Right cardiac atrium (tissue), 5 donors: ENCODE measurements at regions not wholly inside any gene's neighbourhood (a gene's known extent, or its start where the extent isn't known, plus 50 kb on each side); places are given as distances from the start of the nearest gene placed in this dataset.

Experiments
- ATAC-seq, 2 donors: fragments of 200-7000 bp; cut with Tn5 transposase; one replicate each; pipeline versions ENCODE4 v1.8.0 to v1.9.1; 2020; ENCODE audit warnings: moderate library complexity in 2 of 2, mild to moderate bottlenecking in 1 of 2
- DNase-seq, 3 donors: peaks; one replicate each; pipeline ENCODE4 v3.0.0-alpha.2; 2020
- H3K27ac ChIP-seq: one replicate; pipeline ENCODE4 v1.5.1; 2013; ENCODE audit warnings: mild to moderate bottlenecking, low read length, control low read depth, moderate library complexity
- H3K27me3 ChIP-seq: one replicate; pipeline ENCODE4 v1.6.1; 2013; ENCODE audit not compliant: control insufficient read depth, insufficient read depth
- H3K4me1 ChIP-seq: one replicate; pipeline ENCODE4 v1.6.1; 2013; ENCODE audit warnings: low read length; ENCODE audit not compliant: control insufficient read depth, insufficient read depth
- H3K4me3 ChIP-seq: one replicate; pipeline ENCODE4 v1.5.1; 2013; ENCODE audit warnings: low read length, control low read depth
- H3K9me3 ChIP-seq: one replicate; pipeline ENCODE4 v1.6.1; 2013; ENCODE audit warnings: low read length; ENCODE audit not compliant: control insufficient read depth
- WGBS: extraction: QIAGEN DNeasy Blood & Tissue Kit; methylation state at CpG from one replicate; pipeline ENCODE4 v1.1.7; 2013; 5-methylcytosine and 5-hydroxymethylcytosine counted together
- intact Hi-C, 4 donors: fragments of 100-400 bp; cut with DNase I; formaldehyde crosslinking; loops; one replicate each; pipeline versions ENCODE4 v1.11.0 to v1.14.0; 2022 to 2023
- donor health status: healthy with polysubstance abuse.
- donor health status: DM: no; HTN: yes; CAD: no.
- donor health status: DM: no; HTN: no; CAD: no.
- donor health status: DM: no; HTN: yes; CAD: no; lungs with severe emphysema.
- donor health status: DM: yes; HTN: yes; CAD: no.

DNA sequence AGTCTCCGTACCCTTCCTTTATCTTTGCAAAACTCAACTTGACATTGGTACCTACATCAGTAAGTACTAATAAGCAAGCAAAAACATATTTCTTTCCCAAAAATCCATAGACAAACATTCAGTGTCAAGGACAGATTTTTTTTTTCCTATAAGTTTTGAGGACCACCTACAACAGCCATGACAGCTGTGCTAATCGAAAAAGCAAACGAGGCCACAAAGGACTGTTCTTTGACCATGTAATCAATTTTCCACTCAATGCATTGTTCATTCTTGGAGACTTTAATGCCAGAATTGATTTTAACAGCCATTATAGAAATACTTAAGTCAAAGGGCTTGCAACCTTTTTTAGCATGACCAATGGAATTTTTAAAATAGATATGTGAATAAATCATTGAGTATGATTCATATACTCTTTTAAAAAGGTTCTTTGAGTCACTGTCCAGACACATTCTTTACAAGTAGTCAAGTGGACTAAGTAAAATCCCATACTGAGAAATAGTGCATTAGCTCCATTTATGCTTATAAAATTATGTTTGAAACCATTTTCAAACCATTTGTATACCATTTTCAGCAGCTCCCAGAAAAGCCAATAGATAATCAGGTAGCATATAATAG is 323.9 kb downstream of the MZT1 start:
- DNase-seq, result no peak
- Histone ChIP-seq H3K9me3 (no peaks in the 10 kb centered on the region), H3K27me3 (no peaks in the 10 kb centered on the region), H3K4me3 (no peak overlapping the region), H3K4me1 (no peaks in the 10 kb centered on the region), H3K27ac (no peak overlapping the region)
- WGBS, result 80% methylated on average over 3 of the region's 3 CpGs
- intact Hi-C loops, result no loop called here
- no peak for ATAC-seq

DNA sequence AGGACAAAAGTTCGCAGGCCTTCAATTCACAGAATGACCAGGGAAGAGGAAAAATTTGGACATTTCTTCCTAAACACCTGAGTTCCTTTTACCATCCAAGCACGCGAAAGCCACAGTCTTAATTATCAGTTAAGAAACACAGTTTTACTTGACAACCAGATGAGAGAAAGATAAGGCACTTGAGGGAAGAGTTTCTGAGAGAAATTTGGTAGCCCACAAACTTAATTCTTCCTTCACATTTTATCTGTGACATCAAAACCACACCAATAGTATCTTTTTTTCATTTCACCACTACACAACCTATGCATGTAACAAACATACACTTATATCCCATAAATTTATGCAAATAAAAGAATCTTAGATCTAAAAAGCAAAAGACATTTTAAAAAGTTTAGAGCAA is 326.6 kb downstream of the MZT1 start:
- Histone ChIP-seq H3K4me3 (no peak overlapping the region), H3K27ac (no peak overlapping the region), H3K4me1 (no peaks in the 10 kb centered on the region), H3K9me3 (no peaks in the 10 kb centered on the region), H3K27me3 (no peaks in the 10 kb centered on the region)
- WGBS, result 87% methylated on average over 3 of the region's 3 CpGs
- intact Hi-C loops, result no loop called here
- no peak for ATAC-seq
- DNase-seq, result no peak

DNA sequence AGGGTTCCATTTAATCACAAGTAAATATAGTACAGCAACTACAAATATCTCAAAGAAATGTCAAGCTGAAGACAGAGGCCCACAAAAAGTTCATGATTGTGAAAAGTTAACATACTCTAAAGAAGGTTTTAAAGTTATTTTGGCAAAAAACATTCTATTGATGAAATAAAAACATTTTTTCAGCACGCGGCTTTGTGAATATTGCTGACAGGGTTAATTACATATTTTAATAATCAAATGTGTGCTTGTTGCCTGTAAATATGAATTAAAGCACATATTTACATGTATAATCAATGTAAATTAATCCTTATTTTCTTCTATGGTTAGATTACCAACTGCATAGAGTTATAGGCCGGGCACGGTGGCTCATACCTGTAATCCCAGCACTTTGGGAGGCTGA is 328.1 kb downstream of the MZT1 start:
- DNase-seq (no peak), ATAC-seq (no peak)
- no peaks in the 10 kb centered on the region for H3K9me3 ChIP-seq
- WGBS, result 94% methylated on average over 4 of the region's 4 CpGs
- no peaks in the 10 kb centered on the region for H3K4me1 ChIP-seq
- intact Hi-C loops, result no loop called here
- no peaks in the 10 kb centered on the region for H3K27me3 ChIP-seq
- H3K4me3 ChIP-seq, result no peak overlapping the region
- no peak overlapping the region for H3K27ac ChIP-seq

DNA sequence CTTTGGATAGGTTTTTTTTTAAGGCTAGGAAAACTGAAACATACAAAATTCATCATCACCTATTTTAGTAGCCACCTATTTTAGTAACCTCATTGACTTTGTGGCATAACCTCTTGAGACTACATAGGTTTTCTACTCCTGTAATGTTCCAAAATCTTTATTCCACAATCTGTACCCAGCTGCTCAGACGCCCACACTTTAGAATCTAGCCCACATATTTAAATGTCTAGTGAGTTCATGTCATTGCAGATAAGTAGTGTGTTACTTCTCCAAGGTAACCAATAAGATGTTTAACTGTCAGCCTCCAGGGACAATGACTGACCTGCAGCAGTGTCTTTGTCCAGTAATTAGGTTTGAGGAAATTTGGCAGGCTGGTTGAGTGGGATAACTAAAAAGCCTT is 330.2 kb downstream of the MZT1 start:
- no peak overlapping the region for H3K4me3 ChIP-seq
- no peaks in the 10 kb centered on the region for H3K27me3 ChIP-seq
- DNase-seq, result no peak
- 70% methylated on average over 1 of the region's 1 CpG for WGBS
- no peak overlapping the region for H3K27ac ChIP-seq
- H3K9me3 ChIP-seq, result no peaks in the 10 kb centered on the region
- intact Hi-C loops, result no loop called here
- no peak for ATAC-seq
- H3K4me1 ChIP-seq, result no peaks in the 10 kb centered on the region

DNA sequence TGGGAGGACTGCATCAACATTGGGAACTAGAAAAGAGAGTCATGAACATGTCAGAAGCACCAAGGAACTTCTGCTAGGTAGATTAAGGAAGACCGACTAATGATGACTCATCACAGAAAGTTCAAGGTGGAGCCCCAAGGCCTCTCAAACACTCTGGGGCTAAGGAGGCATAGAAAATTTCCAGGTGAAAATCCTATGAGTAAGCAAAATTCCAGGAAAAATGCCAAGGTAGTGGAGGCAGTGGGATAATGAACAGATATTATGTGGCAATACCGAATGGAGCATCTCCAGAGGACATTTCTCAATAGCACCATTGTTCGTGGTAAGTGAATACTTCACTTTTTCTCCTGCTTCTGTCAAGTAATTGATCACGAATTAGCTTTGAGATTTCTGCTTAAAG is 336.5 kb downstream of the MZT1 start:
- 87% methylated on average over 4 of the region's 4 CpGs for WGBS
- ATAC-seq, result no peak
- no peak for DNase-seq
- Histone ChIP-seq H3K27me3 (no peaks in the 10 kb centered on the region), H3K4me1 (no peaks in the 10 kb centered on the region), H3K4me3 (no peak overlapping the region), H3K9me3 (no peaks in the 10 kb centered on the region), H3K27ac (no peak overlapping the region)
- intact Hi-C loops, result no loop called here

DNA sequence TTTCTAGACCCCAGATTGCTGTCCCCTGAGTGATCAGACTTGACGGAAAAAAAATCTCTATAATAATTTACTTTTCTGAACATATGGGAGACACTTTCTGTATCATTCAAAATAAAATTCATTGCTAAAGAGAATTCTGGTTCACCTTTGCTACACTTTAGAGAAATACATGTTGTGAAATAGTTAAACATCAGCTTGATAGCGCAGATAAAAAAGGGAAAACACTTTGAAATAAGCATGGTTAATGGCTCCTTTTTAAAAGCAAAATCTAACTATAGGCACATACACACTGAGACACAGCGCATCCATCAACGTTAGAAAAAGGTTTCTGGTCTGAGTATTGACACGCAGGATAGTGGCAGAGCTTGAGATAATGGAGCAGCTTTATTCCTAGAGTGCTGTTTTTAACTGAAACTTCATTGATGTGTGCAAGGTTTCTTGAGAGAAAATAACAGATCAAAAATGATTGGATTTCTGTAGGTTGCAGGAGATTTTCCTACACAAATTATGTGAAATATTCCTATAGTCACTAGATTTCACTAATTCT is 341.2 kb downstream of the MZT1 start:
- no peak for ATAC-seq
- Histone ChIP-seq H3K27me3 (no peaks in the 10 kb centered on the region), H3K9me3 (no peaks in the 10 kb centered on the region), H3K4me1 (no peaks in the 10 kb centered on the region), H3K27ac (no peak overlapping the region), H3K4me3 (no peak overlapping the region)
- DNase-seq, result no peak
- intact Hi-C loops, result no loop called here
- WGBS, result 83% methylated on average over 5 of the region's 5 CpGs

DNA sequence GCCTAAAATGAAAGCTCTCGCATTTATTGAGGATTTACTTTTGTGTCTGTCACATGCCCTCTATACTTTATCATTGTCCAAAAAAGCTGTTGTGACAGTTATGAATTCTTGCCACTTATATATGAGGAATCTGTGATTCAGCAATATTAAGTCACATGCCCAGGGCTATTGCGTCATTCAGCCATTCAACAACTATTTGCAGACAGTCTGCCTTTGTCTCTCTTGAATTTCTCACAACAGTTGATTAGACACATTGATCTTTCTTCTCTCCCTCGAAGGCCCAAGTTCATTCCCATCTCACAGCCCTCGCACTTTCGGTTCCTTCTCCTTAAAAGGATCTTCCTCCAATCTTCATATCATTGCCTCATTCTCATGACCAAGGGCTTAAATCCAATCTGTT is 342.6 kb downstream of the MZT1 start:
- intact Hi-C loops, result no loop called here
- WGBS, result 85% methylated on average over 5 of the region's 5 CpGs
- no peaks in the 10 kb centered on the region for H3K27me3 ChIP-seq
- H3K9me3 ChIP-seq, result no peaks in the 10 kb centered on the region
- H3K4me3 ChIP-seq, result no peak overlapping the region
- DNase-seq (peak in 1 of 3 donors; percentile 9), ATAC-seq (no peak)
- H3K4me1 ChIP-seq, result no peaks in the 10 kb centered on the region
- no peak overlapping the region for H3K27ac ChIP-seq

DNA sequence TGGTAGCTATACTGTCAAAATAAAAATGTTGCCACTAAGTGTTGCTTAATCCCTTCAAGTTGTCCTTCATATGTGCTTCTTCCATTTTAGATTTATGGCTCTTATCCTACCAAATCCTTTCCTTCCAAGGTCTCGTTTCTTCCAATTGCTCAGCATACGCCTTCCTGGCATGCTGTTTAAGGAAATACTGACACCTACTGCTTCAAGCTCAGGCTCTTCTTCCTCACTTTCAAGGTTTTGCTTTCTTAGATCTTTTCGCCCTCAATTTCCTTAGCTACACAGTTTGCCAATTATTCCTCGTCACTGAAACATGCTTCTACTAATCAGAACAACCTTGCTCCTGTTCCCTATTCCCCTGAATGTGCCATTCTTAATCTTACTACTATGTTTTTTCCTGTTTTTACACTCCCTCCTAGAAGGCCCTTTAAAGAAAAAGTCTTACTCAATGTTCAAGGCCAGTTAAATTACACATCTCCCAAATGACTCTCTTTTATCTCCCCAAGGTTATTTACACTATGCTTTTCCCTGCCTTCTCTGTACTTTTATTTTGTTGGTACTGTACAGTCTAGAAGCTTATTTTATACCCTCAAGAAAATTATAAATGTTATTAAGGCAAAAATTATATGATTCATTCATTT is 343.1 kb downstream of the MZT1 start:
- Histone ChIP-seq H3K4me1 (no peaks in the 10 kb centered on the region), H3K9me3 (no peaks in the 10 kb centered on the region), H3K27me3 (no peaks in the 10 kb centered on the region), H3K27ac (no peak overlapping the region), H3K4me3 (no peak overlapping the region)
- DNase-seq (no peak), ATAC-seq (no peak)
- WGBS, result 52% methylated on average over 4 of the region's 4 CpGs
- intact Hi-C loops, result no loop called here

DNA sequence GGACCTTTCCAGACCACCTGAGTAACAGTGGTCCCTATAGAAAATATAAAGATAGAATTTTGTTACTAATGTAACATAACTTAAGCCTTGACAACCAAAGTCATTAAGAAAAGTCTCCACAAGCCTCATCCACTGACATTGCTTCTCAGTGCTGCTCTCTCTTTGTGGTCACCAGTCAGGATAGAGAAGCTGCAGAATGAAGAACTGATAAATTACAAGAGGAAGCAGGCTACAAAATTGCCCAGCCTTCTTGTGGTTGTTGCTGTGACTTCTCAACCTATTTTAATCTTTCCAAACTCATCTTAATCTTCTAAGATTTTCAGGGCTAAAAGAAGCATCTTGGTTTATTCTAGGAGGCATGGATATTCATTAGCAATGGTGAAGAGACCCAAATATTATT is 343.8 kb downstream of the MZT1 start:
- no peak overlapping the region for H3K27ac ChIP-seq
- ATAC-seq (no peak), DNase-seq (no peak)
- no peaks in the 10 kb centered on the region for H3K27me3 ChIP-seq
- no peaks in the 10 kb centered on the region for H3K9me3 ChIP-seq
- intact Hi-C loops, result no loop called here
- H3K4me1 ChIP-seq, result no peaks in the 10 kb centered on the region
- no peak overlapping the region for H3K4me3 ChIP-seq

DNA sequence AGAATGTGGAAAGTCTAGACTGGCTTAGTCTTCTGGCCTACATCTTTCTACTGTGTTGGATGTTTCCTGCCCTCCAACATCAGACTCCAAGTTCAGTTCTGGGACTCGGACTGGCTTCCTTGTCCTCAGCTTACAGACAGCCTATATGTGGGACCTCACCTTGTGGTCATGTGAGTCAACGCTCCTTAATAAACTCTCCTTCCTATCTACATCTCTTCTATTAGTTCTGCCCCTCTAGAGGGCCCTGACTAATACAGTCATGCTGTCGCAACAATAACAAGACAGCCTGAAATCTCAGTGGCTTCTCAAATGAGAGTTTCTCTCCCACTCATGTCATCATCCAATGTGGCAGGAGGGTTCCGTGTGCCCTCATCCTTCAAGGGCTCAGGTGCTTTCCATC is 347.8 kb downstream of the MZT1 start:
- Histone ChIP-seq H3K4me3 (no peak overlapping the region), H3K27ac (no peak overlapping the region), H3K4me1 (no peaks in the 10 kb centered on the region), H3K9me3 (no peaks in the 10 kb centered on the region), H3K27me3 (no peaks in the 10 kb centered on the region)
- intact Hi-C loops, result no loop called here
- DNase-seq (no peak), ATAC-seq (no peak)
- 93% methylated on average over 4 of the region's 4 CpGs for WGBS

DNA sequence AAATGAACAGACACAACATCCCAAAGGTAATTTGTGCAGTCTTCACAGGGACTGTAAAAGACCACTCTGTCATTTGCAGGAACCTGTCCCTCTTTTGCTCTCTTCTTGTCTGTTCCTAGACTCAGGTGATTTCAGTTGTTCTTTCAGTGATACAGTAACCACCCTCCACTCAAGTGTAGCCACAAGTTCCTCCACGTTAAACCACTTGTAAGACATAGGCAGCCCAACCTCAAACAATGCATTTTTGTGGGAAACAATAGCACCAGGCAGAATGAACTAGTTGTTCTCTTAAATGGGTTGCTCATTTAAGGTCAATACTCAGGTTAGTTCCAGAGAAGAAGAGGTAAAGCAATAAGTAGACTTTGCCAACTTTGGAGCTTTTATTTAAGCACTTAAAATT is 359.4 kb downstream of the MZT1 start:
- Histone ChIP-seq H3K4me3 (no peak overlapping the region), H3K27me3 (no peaks in the 10 kb centered on the region), H3K9me3 (no peaks in the 10 kb centered on the region), H3K4me1 (no peaks in the 10 kb centered on the region), H3K27ac (no peak overlapping the region)
- WGBS, result 34% methylated on average over 1 of the region's 1 CpG
- DNase-seq (no peak), ATAC-seq (no peak)
- intact Hi-C loops, result no loop called here

DNA sequence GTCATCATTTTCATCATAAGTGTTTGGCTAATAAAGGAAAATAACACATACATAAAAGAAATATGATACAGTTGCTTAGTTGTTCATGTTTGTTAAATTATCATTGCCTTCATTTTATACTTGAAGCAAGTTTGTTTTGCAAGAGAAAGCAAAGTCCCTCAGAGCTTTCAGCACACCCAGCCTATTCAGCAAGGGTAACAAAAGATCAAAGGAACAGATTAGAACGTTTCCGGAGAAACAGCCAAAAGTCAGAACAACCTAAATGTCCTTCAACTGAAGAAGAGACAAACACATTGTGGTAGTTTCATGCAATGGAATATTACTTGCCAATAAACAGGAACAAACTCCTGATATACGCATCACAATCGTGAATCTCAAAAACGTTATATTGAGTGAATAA is 380.7 kb downstream of the MZT1 start:
- Histone ChIP-seq H3K4me1 (no peaks in the 10 kb centered on the region), H3K27me3 (no peaks in the 10 kb centered on the region), H3K9me3 (no peaks in the 10 kb centered on the region), H3K27ac (no peak overlapping the region), H3K4me3 (no peak overlapping the region)
- 74% methylated on average over 5 of the region's 5 CpGs for whole genome bisulfite sequencing
- intact Hi-C loops, result no loop called here
- DNase-seq (no peak), ATAC-seq (no peak)
